Posterior vena cava (tissue), 2 donors: ENCODE measurements at regions not wholly inside any gene's neighbourhood (a gene's known extent, or its start where the extent isn't known, plus 50 kb on each side); places are given as distances from the start of the nearest gene placed in this dataset.
"Not testable (repeated sequence)": the region's sequence is repeated elsewhere in the genome, so short reads cannot be mapped to it uniquely, and the experiment has no call there.

Experiments
- DNase-seq: peaks from one replicate; pipeline ENCODE4 v3.0.0-alpha.2; 2020; ENCODE audit warnings: low spot score
- intact Hi-C, 2 donors: fragments of 100-400 bp; cut with DNase I; formaldehyde crosslinking; loops; one replicate each; pipeline versions ENCODE4 v1.14.1 to v1.14.2; 2022 to 2023
- donor health status: DM: yes; HTN: yes; CAD: no.
- donor health status: DM: yes; HTN: yes; CAD: no.

- DNase-seq, result no peak
- intact Hi-C loops, result loop anchor here in 1 of 2 donors (10.0 kb wide), 1 partner anchor 52 kb away; no protein-coding TSS in a partner anchor
Observed at GRCh38 chr12:67716817-67717216, 68.3 kb downstream of the DYRK2 start.

- DNase-seq, result not testable (repeated sequence)
- intact Hi-C loops, result loop anchor here in 1 of 2 donors (10.0 kb wide), 1 partner anchor 55 kb away; no protein-coding TSS in a partner anchor
Observed at GRCh38 chr12:67719303-67719702, 70.8 kb downstream of the DYRK2 start.

GRCh38 chr12:67720351-67720856, 71.9 kb downstream of the DYRK2 start:
- intact Hi-C loops, result no loop called here
- no peak for DNase-seq

GRCh38 chr12:67721248-67721647, 72.7 kb downstream of the DYRK2 start:
- intact Hi-C loops, result no loop called here
- no peak for DNase-seq

- intact Hi-C loops, result loop anchor here in 1 of 2 donors (1.0 kb wide), 1 partner anchor 57 kb away; no protein-coding TSS in a partner anchor
- no peak for DNase-seq
Observed at GRCh38 chr12:67722296-67722695, 73.8 kb downstream of the DYRK2 start.

- no peak for DNase-seq
- intact Hi-C loops, result no loop called here
Observed at GRCh38 chr12:67726868-67727267, 78.3 kb downstream of the DYRK2 start.

GRCh38 chr12:67727702-67728666, 79.4 kb downstream of the DYRK2 start:
- intact Hi-C loops, result no loop called here
- DNase-seq, result no peak

- intact Hi-C loops, result no loop called here
- DNase-seq, result no peak
Observed at GRCh38 chr12:67732857-67733256, 84.3 kb downstream of the DYRK2 start.

- intact Hi-C loops, result no loop called here
- no peak for DNase-seq
Observed at GRCh38 chr12:67735868-67736267, 87.3 kb downstream of the DYRK2 start.

GRCh38 chr12:67740711-67741110, 92.2 kb downstream of the DYRK2 start:
- no peak for DNase-seq
- intact Hi-C loops, result no loop called here

- no peak for DNase-seq
Observed at GRCh38 chr12:67741270-67741669, 92.7 kb downstream of the DYRK2 start.

GRCh38 chr12:67742461-67742860, 93.9 kb downstream of the DYRK2 start:
- intact Hi-C loops, result no loop called here
- no peak for DNase-seq

More at GRCh38 chr12:67741270-67741669, 92.7 kb downstream of the DYRK2 start:
- intact Hi-C loops, result no loop called here

- intact Hi-C loops, result no loop called here
- no peak for DNase-seq
Observed at GRCh38 chr12:67747869-67748742, 99.6 kb downstream of the DYRK2 start.

GRCh38 chr12:67748743-67749040, 100.1 kb downstream of the DYRK2 start:
- no peak for DNase-seq

GRCh38 chr12:67750513-67751183, 102.1 kb downstream of the DYRK2 start:
- intact Hi-C loops, result no loop called here
- no peak for DNase-seq

More at GRCh38 chr12:67748743-67749040, 100.1 kb downstream of the DYRK2 start:
- intact Hi-C loops, result loop anchor here in 1 of 2 donors (1.0 kb wide), 1 partner anchor 17 kb away; no protein-coding TSS in a partner anchor

GRCh38 chr12:67751381-67751928, 102.9 kb downstream of the DYRK2 start:
- DNase-seq, result no peak

GRCh38 chr12:67752226-67752732, 103.7 kb downstream of the DYRK2 start:
- no peak for DNase-seq
- intact Hi-C loops, result no loop called here

More at GRCh38 chr12:67751381-67751928, 102.9 kb downstream of the DYRK2 start:
- intact Hi-C loops, result no loop called here

- no peak for DNase-seq
- intact Hi-C loops, result no loop called here
Observed at GRCh38 chr12:67754933-67755697, 106.6 kb downstream of the DYRK2 start.
